Ishikawa (cell line): ENCODE measurements at regions not wholly inside any gene's neighbourhood (a gene's known extent, or its start where the extent isn't known, plus 50 kb on each side); places are given as distances from the start of the nearest gene placed in this dataset.

Experiments used
- CEBPB ChIP-seq: IDR thresholded peaks from 2 replicates; pipeline ENCODE4 v1.6.1; 2012
- CREB1 ChIP-seq: IDR thresholded peaks from 2 replicates; pipeline ENCODE4 v1.6.1; 2012; ENCODE audit warnings: low read depth
- EGR1 ChIP-seq: IDR thresholded peaks from 2 replicates; pipeline ENCODE4 v1.6.1; 2012
- EP300 ChIP-seq: IDR thresholded peaks from 2 replicates; pipeline ENCODE4 v1.6.1; 2012; ENCODE audit warnings: borderline replicate concordance
- FOXM1 ChIP-seq: IDR thresholded peaks from 2 replicates; pipeline ENCODE4 v1.6.1; 2012; ENCODE audit warnings: low read depth, borderline replicate concordance
- MAX ChIP-seq: IDR thresholded peaks from 2 replicates; pipeline ENCODE4 v1.6.1; 2012
- NFIC ChIP-seq: IDR thresholded peaks from 2 replicates; pipeline ENCODE4 v1.6.1; 2012
- RAD21 ChIP-seq: IDR thresholded peaks from 2 replicates; pipeline ENCODE4 v1.6.1; 2012; ENCODE audit warnings: low read depth
- REST ChIP-seq: IDR thresholded peaks from 2 replicates; pipeline ENCODE4 v1.6.1; 2012; ENCODE audit warnings: low read depth, mild to moderate bottlenecking
- TAF1 ChIP-seq: IDR thresholded peaks from 2 replicates; pipeline ENCODE4 v1.6.1; 2012; ENCODE audit warnings: low read depth, mild to moderate bottlenecking
- TCF12 ChIP-seq: IDR thresholded peaks from 2 replicates; pipeline ENCODE4 v1.6.1; 2012; ENCODE audit warnings: low read depth
- TEAD4 ChIP-seq: IDR thresholded peaks from 2 replicates; pipeline ENCODE4 v1.6.1; 2012
- USF1 ChIP-seq: IDR thresholded peaks from 2 replicates; pipeline ENCODE4 v1.6.1; 2012
- YY1 ChIP-seq: IDR thresholded peaks from 2 replicates; pipeline ENCODE4 v1.6.1; 2012; ENCODE audit warnings: low read depth
- ZBTB7A ChIP-seq: IDR thresholded peaks from 2 replicates; pipeline ENCODE4 v1.6.1; 2012; ENCODE audit warnings: low read depth

GRCh38 chr5:148012801-148013200 is 51.0 kb upstream of the SPINK5 start:
- TF ChIP-seq RAD21 (no peak), TCF12 (no peak), TEAD4 (no peak), EGR1 (no peak), NFIC (no peak)

- TF ChIP-seq RAD21 (no peak), CEBPB (no peak), EP300 (no peak), USF1 (no peak), CREB1 (no peak), TCF12 (no peak), NFIC (no peak), EGR1 (no peak), MAX (no peak), YY1 (no peak), REST (no peak), TEAD4 (no peak), ZBTB7A (no peak), TAF1 (no peak), FOXM1 (no peak)
Measured at GRCh38 chr5:148011398-148012137, 52.2 kb upstream of the SPINK5 start.

GRCh38 chr5:148005788-148006520 is 57.8 kb upstream of the SPINK5 start:
- TF ChIP-seq USF1 (no peak), EP300 (no peak), FOXM1 (no peak), TEAD4 (no peak), RAD21 (peak; percentile 15; the same call in 1 of the 2 replicates), TAF1 (no peak)

GRCh38 chr5:148003226-148003625 is 60.6 kb upstream of the SPINK5 start:
- TF ChIP-seq TEAD4 (no peak), YY1 (no peak), EP300 (no peak)

- TF ChIP-seq NFIC = no peak
- TF ChIP-seq CEBPB = no peak
- TF ChIP-seq YY1 = no peak
- TF ChIP-seq EGR1 = no peak
- no peak for TF ChIP-seq USF1
- TF ChIP-seq TEAD4 = no peak
- no peak for TF ChIP-seq CREB1
- no peak for TF ChIP-seq REST
- no peak for TF ChIP-seq MAX
- no peak for TF ChIP-seq TCF12
- TF ChIP-seq EP300 = no peak
- TF ChIP-seq ZBTB7A = no peak
- no peak for TF ChIP-seq RAD21
- no peak for TF ChIP-seq FOXM1
- TF ChIP-seq TAF1 = no peak
Measured at GRCh38 chr5:148002451-148002850, 61.3 kb upstream of the SPINK5 start.
